ENCODE measurements at regions not wholly inside any gene's neighbourhood (a gene's known extent, or its start where the extent isn't known, plus 50 kb on each side); places are given as distances from the start of the nearest gene placed in this dataset.

DNA sequence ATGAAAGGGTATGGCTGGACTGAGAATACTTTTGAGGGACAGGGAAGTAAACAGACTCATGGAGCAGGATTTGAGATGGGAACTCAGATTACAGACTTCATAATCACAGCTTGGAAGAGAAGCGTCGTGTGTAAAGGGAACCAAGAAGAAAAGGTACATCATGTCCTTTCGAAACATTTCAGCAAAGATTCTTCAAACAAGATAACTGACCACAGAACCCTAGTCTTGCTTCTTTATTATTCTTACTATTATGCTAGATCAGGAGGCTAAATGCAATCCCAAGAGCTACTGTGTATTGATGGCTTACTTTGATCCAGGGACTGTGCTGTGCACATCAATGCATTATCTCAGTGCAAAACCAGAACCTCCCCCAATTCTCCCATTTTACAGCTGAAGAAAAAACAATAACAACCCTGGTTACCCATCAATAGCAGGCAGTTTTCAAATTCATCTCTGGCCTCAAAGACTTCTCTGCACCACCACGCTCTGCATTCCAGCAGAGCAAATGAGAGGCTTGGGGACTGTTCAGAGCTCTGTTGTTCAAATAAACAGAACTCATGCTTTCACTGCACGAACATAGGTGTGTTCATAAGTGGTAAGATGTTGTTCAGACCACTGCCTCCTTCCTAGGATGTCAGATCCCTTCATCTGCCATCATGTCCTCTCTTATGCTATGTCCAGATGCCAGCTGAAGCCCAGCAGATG, 104.8 kb upstream of the NAV2 start:
- no peaks in the 10 kb centered on the region for H3K27me3 ChIP-seq (ENCODE audit: insufficient read depth, insufficient read length)
- TF ChIP-seq YY1 (IDR thresholded peaks at IDR 0.05; ENCODE audit: insufficient read depth, insufficient read length), result no peak
- TF ChIP-seq SUZ12 (IDR thresholded peaks at IDR 0.05; ENCODE audit: extremely low read depth, insufficient read depth, insufficient read length), result no peak
- TF ChIP-seq ZNF274 (IDR thresholded peaks at IDR 0.05; ENCODE audit: low read depth, low read length), result no peak
- H3K4me1 ChIP-seq (ENCODE audit: insufficient read depth, insufficient read length), result no peaks in the 10 kb centered on the region
- no peaks in the 10 kb centered on the region for H3K36me3 ChIP-seq (ENCODE audit: insufficient read depth, insufficient read length, low read length)
- no peak for DNase-seq (ENCODE audit: low read depth, low spot score)
- peaks cover 12% of the 10 kb centered on the region; the same call in 1 of the 2 replicates for H3K9me3 ChIP-seq (ENCODE audit: insufficient read depth, low read length)
- no peak overlapping the region for H3K4me3 ChIP-seq (ENCODE audit: insufficient read length, low read depth)
- H3K9ac ChIP-seq (ENCODE audit: insufficient read length, low read depth), result no peak overlapping the region

DNA sequence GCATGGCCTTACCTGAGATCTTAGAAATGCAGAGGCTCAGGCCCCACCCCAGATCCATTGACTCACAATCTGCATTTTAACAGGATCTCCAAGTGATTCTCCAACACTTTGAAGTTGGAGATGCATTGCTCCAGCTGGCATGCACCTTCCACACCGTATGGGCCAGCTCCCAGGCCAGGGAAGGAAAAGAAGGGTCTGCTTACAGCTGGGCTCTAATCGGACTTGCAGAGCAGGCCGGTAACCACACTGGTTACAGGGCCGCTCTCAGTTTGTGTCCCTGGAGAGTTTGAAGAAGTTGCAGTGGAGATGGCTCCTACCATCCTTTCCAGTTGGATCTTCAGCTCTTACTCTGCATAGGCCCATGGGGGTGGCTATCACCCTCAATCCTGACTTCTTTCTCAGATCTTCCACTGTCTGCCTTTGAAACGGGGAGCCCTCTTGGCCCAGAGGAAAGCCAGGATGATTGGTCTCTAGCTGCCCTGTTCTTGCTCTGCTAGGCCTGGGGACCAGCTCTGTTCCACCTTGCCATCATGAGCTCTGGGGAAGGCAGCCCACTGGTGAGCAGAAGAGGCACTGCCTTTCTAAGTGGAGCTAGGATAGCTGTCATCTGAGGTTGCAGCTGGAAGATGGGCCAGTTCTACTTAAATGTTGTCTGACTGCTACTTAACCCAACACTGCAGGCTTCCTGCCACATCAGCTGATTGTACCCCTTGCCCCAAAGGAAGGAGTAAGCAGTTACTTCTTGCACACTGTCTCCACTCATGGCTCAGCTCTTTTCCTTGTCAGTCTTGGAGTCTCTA, 105.6 kb upstream of the NAV2 start:
- Histone ChIP-seq H3K4me1 (ENCODE audit: insufficient read depth, insufficient read length) (no peaks in the 10 kb centered on the region), H3K9ac (ENCODE audit: insufficient read length, low read depth) (no peak overlapping the region), H3K4me3 (ENCODE audit: insufficient read length, low read depth) (no peak overlapping the region), H3K36me3 (ENCODE audit: insufficient read depth, insufficient read length, low read length) (no peaks in the 10 kb centered on the region), H3K27me3 (ENCODE audit: insufficient read depth, insufficient read length) (no peaks in the 10 kb centered on the region), H3K9me3 (ENCODE audit: insufficient read depth, low read length) (peaks cover 7% of the 10 kb centered on the region; the same call in 1 of the 2 replicates)
- DNase-seq (ENCODE audit: low read depth, low spot score), result no peak
- TF ChIP-seq YY1 (IDR thresholded peaks at IDR 0.05; ENCODE audit: insufficient read depth, insufficient read length) (no peak), SUZ12 (IDR thresholded peaks at IDR 0.05; ENCODE audit: extremely low read depth, insufficient read depth, insufficient read length) (no peak), ZNF274 (IDR thresholded peaks at IDR 0.05; ENCODE audit: low read depth, low read length) (no peak)

DNA sequence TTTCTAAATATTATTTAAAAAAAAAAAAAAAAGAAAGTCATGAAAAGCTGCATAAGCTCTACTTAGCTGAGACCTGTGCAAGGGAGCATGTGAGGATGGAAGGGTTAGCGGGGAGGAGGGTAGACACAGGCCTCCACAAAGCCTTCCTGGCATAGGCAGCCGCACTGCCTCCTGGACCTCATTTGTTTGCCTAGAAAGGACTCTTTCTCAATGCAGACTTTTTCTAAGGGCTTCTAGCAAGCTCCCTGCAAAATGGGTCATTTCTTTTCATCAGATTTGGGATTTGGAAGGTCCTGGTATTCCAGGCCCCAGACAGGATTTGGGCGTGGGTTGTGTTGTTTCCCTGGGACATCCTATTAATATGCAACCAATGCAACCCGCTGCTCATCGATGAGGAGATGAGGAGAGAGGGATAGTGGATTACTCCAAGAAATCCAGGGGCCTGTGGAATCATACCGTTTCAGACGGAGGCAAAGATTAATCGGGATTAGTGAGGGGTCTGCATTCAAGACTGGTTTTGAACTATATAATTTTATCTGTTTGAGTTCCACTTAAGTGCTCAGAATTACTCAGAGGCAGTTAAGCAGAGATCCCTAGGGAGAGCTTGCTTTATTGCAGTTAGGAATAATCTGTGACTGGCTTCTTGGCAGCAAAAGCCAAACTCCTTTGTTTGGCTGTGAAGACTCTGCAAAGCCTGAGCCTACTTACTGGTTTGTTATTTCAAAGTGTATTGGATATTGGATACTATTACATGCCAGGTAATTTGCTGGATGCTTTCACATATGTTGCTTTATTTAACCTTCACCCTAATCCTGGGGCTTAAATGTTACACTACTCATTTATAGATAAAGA, 106.9 kb upstream of the NAV2 start:
- no peaks in the 10 kb centered on the region for H3K4me1 ChIP-seq (ENCODE audit: insufficient read depth, insufficient read length)
- H3K4me3 ChIP-seq (ENCODE audit: insufficient read length, low read depth), result no peak overlapping the region
- no peaks in the 10 kb centered on the region for H3K36me3 ChIP-seq (ENCODE audit: insufficient read depth, insufficient read length, low read length)
- DNase-seq (ENCODE audit: low read depth, low spot score), result no peak
- H3K9ac ChIP-seq (ENCODE audit: insufficient read length, low read depth), result no peak overlapping the region
- H3K27me3 ChIP-seq (ENCODE audit: insufficient read depth, insufficient read length), result no peaks in the 10 kb centered on the region
- TF ChIP-seq YY1 (IDR thresholded peaks at IDR 0.05; ENCODE audit: insufficient read depth, insufficient read length) (no peak), ZNF274 (IDR thresholded peaks at IDR 0.05; ENCODE audit: low read depth, low read length) (no peak), SUZ12 (IDR thresholded peaks at IDR 0.05; ENCODE audit: extremely low read depth, insufficient read depth, insufficient read length) (no peak)
- H3K9me3 ChIP-seq (ENCODE audit: insufficient read depth, low read length), result no peaks in the 10 kb centered on the region

DNA sequence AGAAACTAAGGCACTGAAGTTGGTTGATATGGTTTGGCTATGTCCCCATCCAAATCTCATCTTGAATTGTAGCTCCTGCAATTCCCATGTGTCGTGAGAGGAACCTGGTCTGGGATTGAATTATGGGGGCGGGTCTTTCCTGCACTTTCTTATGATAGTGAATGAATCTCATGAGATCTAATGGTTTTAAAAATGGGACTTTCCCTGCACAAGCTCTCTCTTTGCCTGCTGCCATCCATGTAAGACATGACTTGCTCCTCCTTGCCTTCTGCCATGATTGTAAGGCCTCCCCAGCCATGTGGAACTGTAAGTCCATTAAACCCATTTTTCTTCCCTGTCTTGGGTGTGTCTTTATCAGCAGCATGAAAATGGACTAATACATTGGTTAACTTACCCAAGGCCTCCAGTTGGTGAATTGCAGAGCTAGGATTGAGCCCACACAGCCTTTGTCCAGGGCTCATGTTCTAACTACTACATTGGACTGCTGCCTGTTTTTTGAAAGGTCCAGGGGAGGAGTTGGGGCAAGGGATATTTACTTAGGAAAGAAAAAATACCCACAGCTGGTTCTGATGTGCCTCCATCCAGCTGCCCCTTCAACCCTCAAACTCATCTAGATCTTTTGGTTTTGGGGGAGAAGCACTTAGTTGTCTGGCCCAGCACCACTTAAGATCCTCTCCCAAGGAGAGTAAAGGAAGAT, 107.8 kb upstream of the NAV2 start:
- Histone ChIP-seq H3K27me3 (ENCODE audit: insufficient read depth, insufficient read length) (no peaks in the 10 kb centered on the region), H3K4me1 (ENCODE audit: insufficient read depth, insufficient read length) (no peaks in the 10 kb centered on the region), H3K9me3 (ENCODE audit: insufficient read depth, low read length) (no peaks in the 10 kb centered on the region), H3K36me3 (ENCODE audit: insufficient read depth, insufficient read length, low read length) (no peaks in the 10 kb centered on the region), H3K9ac (ENCODE audit: insufficient read length, low read depth) (no peak overlapping the region), H3K4me3 (ENCODE audit: insufficient read length, low read depth) (no peak overlapping the region)
- TF ChIP-seq YY1 (IDR thresholded peaks at IDR 0.05; ENCODE audit: insufficient read depth, insufficient read length), result no peak
- no peak for TF ChIP-seq SUZ12 (IDR thresholded peaks at IDR 0.05; ENCODE audit: extremely low read depth, insufficient read depth, insufficient read length)
- no peak for TF ChIP-seq ZNF274 (IDR thresholded peaks at IDR 0.05; ENCODE audit: low read depth, low read length)
- DNase-seq (ENCODE audit: low read depth, low spot score), result no peak

DNA sequence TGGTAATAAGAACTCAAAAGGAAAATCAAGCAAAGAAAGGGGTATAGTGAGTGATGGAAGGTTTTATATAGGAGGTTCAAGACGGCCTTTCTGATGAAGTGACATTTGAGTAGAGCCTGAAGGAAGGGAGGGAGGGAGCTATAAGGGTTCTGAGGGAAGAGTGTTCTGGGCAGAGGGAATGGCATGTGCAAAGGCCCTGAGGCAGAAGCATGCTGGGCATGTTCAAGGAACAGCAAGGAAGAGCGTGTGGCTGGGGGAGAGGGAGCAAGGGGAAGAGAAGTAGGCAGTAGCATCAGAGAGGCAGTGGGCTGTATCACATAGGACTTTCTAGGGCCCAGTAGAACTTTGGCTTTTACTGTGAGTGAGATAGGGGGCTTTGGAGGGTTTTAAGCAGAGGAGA, 108.9 kb upstream of the NAV2 start:
- Histone ChIP-seq H3K36me3 (ENCODE audit: insufficient read depth, insufficient read length, low read length) (no peaks in the 10 kb centered on the region), H3K9me3 (ENCODE audit: insufficient read depth, low read length) (no peaks in the 10 kb centered on the region), H3K4me1 (ENCODE audit: insufficient read depth, insufficient read length) (no peaks in the 10 kb centered on the region), H3K27me3 (ENCODE audit: insufficient read depth, insufficient read length) (no peaks in the 10 kb centered on the region), H3K9ac (ENCODE audit: insufficient read length, low read depth) (no peak overlapping the region), H3K4me3 (ENCODE audit: insufficient read length, low read depth) (no peak overlapping the region)
- no peak for DNase-seq (ENCODE audit: low read depth, low spot score)
- no peak for TF ChIP-seq YY1 (IDR thresholded peaks at IDR 0.05; ENCODE audit: insufficient read depth, insufficient read length)
- no peak for TF ChIP-seq ZNF274 (IDR thresholded peaks at IDR 0.05; ENCODE audit: low read depth, low read length)
- no peak for TF ChIP-seq SUZ12 (IDR thresholded peaks at IDR 0.05; ENCODE audit: extremely low read depth, insufficient read depth, insufficient read length)

DNA sequence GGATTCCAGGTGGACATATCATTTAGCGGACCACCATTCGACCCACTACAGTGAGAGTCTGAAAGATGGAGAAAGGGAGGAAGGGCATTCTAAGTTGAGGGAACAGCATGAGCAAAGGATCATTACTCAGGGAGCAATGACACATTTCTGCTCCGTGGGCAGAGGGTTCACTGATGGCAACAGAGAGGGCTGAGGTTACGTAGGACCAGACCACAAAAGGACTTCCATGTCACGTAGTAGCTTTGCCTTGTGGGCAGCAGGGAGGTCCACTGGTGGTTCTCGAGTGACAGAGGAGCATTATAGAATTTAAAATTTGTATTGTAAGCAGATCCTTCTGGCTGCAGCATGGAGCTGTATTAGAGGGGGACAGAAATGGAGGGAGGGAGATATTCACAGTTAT, 109.7 kb upstream of the NAV2 start:
- H3K9me3 ChIP-seq (ENCODE audit: insufficient read depth, low read length), result no peaks in the 10 kb centered on the region
- DNase-seq (ENCODE audit: low read depth, low spot score), result no peak
- no peaks in the 10 kb centered on the region for H3K27me3 ChIP-seq (ENCODE audit: insufficient read depth, insufficient read length)
- no peak overlapping the region for H3K9ac ChIP-seq (ENCODE audit: insufficient read length, low read depth)
- no peaks in the 10 kb centered on the region for H3K36me3 ChIP-seq (ENCODE audit: insufficient read depth, insufficient read length, low read length)
- H3K4me1 ChIP-seq (ENCODE audit: insufficient read depth, insufficient read length), result no peaks in the 10 kb centered on the region
- TF ChIP-seq ZNF274 (IDR thresholded peaks at IDR 0.05; ENCODE audit: low read depth, low read length) (no peak), SUZ12 (IDR thresholded peaks at IDR 0.05; ENCODE audit: extremely low read depth, insufficient read depth, insufficient read length) (no peak), YY1 (IDR thresholded peaks at IDR 0.05; ENCODE audit: insufficient read depth, insufficient read length) (no peak)
- H3K4me3 ChIP-seq (ENCODE audit: insufficient read length, low read depth), result no peak overlapping the region
